Psoas muscle (tissue), 7 donors: ENCODE measurements at regions not wholly inside any gene's neighbourhood (a gene's known extent, or its start where the extent isn't known, plus 50 kb on each side); places are given as distances from the start of the nearest gene placed in this dataset.
"Not testable (repeated sequence)": the region's sequence is repeated elsewhere in the genome, so short reads cannot be mapped to it uniquely, and the experiment has no call there.

Experiments
- ATAC-seq, 4 donors: fragments of 200-7000 bp; cut with Tn5 transposase; one replicate each; pipeline ENCODE4 v1.9.1; 2020; ENCODE audit warnings: moderate library complexity in 3 of 4, mild to moderate bottlenecking in 2 of 4
- DNase-seq, 2 donors: peaks; one replicate each; pipeline ENCODE4 v3.0.0-alpha.2; 2020
- H3K27ac ChIP-seq: fragments of 200-600 bp; one replicate; pipeline ENCODE4 v1.8.0; 2022
- H3K27me3 ChIP-seq, 3 donors: fragments of 200-600 bp in 1 of 3; one replicate each; pipeline versions ENCODE4 v1.6.1 to v1.8.0; 2013 to 2022; ENCODE audit warnings: low read length in 2 of 3, mild to moderate bottlenecking in 2 of 3, moderate library complexity in 1 of 3; ENCODE audit not compliant: insufficient read depth in 3 of 3
- H3K36me3 ChIP-seq, 2 donors: fragments of 200-600 bp in 1 of 2; one replicate each; pipeline versions ENCODE4 v1.6.1 to v1.8.0; 2013 to 2022; ENCODE audit warnings: low read depth in 1 of 2, mild to moderate bottlenecking in 1 of 2, moderate library complexity in 1 of 2; ENCODE audit not compliant: insufficient read depth in 1 of 2
- H3K4me1 ChIP-seq: fragments of 200-600 bp; one replicate; pipeline ENCODE4 v1.8.0; 2022
- H3K4me3 ChIP-seq: fragments of 200-600 bp; one replicate; pipeline ENCODE4 v1.8.0; 2022; ENCODE audit warnings: mild to moderate bottlenecking
- H3K9me3 ChIP-seq: fragments of 200-600 bp; one replicate; pipeline ENCODE4 v1.8.0; 2022
- WGBS, 3 donors: extraction: QIAGEN DNeasy Blood & Tissue Kit; methylation state at CpG; one replicate each; pipeline versions ENCODE4 v1.1.6 to v1.1.7; 2013; 5-methylcytosine and 5-hydroxymethylcytosine counted together
- intact Hi-C, 2 donors: fragments of 100-400 bp; cut with DNase I; formaldehyde crosslinking; loops; one replicate each; pipeline versions ENCODE4 v1.11.0 to v1.14.2; 2022
- TF ChIP-seq, protein P1 (sequence below): fragments of 200-600 bp; IDR thresholded peaks from one replicate; pipeline ENCODE4 v1.8.0; 2022; ENCODE audit warnings: antibody characterized with exemption
- donor health status: healthy with polysubstance abuse.
- donor health status: DM: no; HTN: no; CAD: no; lungs with moderate emphysema.
- donor health status: Bipolar disorder and iron deficiency.
- donor health status: healthy.
- donor health status: DM: yes; HTN: yes; CAD: no.
- donor health status: DM: no; HTN: no; CAD: no.
- donor health status: DM: yes; HTN: yes; CAD: no.

DNA sequence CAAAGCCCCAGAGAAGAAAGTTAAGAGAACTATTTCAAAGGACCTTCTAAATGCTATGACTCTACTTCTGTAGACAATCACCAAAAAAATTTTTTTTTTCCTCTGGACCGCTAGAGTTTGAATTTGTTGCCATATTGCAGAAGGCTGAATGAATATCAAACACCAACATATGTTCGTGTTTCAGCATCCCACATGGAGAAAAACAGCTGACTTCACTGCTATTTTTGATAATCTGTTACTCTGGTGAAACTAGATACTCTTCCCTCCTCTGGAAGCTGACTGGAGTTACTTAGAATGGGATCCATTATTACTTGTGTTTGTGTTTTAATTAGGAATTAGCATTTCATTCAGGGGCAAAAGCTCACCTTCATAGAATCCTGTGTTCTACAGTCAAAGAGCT lies 447.0 kb downstream of the AASDHPPT start:
- Histone ChIP-seq H3K4me3 (no peak overlapping the region), H3K4me1 (no peaks in the 10 kb centered on the region), H3K27me3 (no peaks in the 10 kb centered on the region), H3K36me3 (no peaks in the 10 kb centered on the region), H3K27ac (no peak overlapping the region), H3K9me3 (no peaks in the 10 kb centered on the region)
- DNase-seq (no peak), ATAC-seq (no peak)
- WGBS, 3 donors, result 22 to 40% (median 31%) methylated on average over 2 of the region's 2 CpGs
- TF ChIP-seq, protein P1, sequence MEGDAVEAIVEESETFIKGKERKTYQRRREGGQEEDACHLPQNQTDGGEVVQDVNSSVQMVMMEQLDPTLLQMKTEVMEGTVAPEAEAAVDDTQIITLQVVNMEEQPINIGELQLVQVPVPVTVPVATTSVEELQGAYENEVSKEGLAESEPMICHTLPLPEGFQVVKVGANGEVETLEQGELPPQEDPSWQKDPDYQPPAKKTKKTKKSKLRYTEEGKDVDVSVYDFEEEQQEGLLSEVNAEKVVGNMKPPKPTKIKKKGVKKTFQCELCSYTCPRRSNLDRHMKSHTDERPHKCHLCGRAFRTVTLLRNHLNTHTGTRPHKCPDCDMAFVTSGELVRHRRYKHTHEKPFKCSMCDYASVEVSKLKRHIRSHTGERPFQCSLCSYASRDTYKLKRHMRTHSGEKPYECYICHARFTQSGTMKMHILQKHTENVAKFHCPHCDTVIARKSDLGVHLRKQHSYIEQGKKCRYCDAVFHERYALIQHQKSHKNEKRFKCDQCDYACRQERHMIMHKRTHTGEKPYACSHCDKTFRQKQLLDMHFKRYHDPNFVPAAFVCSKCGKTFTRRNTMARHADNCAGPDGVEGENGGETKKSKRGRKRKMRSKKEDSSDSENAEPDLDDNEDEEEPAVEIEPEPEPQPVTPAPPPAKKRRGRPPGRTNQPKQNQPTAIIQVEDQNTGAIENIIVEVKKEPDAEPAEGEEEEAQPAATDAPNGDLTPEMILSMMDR, result no peak
- intact Hi-C loops, result no loop called here

DNA sequence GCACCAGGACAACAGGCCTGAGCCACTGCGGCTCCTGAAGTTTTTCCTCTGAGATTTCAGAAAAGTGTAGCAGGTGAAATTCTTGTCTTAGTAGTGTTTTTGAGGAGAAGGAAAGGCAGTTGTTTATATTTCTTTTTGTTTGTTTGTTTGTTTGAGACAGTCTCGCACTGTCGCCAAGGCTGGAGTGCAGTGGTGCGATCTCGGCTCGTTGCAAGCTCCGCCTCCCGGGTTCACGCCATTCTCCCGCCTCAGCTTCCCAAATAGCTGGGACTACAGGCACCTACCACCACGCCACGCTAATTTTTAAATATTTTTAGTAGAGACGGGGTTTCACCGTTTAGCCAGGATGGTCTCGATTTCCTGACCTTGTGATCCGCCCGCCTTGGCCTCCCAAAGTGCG lies 454.2 kb downstream of the AASDHPPT start:
- H3K9me3 ChIP-seq, DNase-seq, intact Hi-C loops, H3K36me3 ChIP-seq, H3K4me3 ChIP-seq, H3K4me1 ChIP-seq, H3K27ac ChIP-seq, H3K27me3 ChIP-seq, ATAC-seq: not testable (repeated sequence)
- WGBS, 3 donors, result 91 to 94% (median 91%) methylated on average over 18 of the region's 18 CpGs

DNA sequence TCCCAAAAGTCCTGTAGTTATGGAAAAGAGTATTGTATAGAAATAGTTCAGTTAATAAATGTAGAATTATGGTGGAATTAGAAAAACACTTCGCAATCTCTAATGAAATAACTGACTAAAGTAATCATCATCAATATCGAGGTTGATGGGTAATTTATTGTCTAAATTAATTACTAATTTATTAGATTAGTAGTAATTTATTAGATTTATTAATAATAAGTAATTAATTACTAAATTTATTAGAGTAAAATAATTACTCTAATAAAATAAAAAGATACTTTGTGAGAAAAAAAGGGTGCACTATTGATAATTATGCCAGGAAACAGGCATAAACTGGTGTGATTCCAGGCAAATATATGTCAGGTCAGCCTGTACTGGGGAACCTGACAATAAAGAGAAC lies 455.6 kb downstream of the AASDHPPT start:
- intact Hi-C loops, result no loop called here
- Histone ChIP-seq H3K4me3 (no peak overlapping the region), H3K36me3 (no peaks in the 10 kb centered on the region), H3K9me3 (no peaks in the 10 kb centered on the region), H3K4me1 (no peaks in the 10 kb centered on the region), H3K27me3 (no peaks in the 10 kb centered on the region), H3K27ac (no peak overlapping the region)
- WGBS, 3 donors, result 93 to 94% (median 93%) methylated on average over 2 of the region's 2 CpGs
- no peak for DNase-seq
- TF ChIP-seq, protein P1, result no peak
- ATAC-seq, result no peak

DNA sequence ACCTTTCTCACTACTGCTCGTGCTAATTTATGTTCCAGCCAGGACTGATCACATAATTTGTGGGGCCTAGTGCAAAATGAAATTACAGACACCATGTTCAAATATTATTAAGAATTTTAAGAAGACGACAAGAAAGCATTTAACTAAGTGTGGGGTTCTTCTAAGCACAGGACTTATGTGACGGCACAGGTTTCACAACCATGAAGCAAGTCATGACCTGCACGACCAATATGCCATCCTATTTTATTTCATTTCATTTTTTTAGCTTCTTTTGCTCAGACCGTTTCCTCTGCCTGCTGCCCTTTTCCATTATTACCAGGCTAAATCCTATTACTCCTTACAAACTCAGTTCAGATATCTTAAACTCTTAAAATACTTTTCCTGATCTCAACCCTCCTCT lies 462.5 kb downstream of the AASDHPPT start:
- WGBS, 3 donors, result 60 to 63% (median 63%) methylated on average over 5 of the region's 5 CpGs
- Histone ChIP-seq H3K4me3 (no peak overlapping the region), H3K4me1 (no peaks in the 10 kb centered on the region), H3K9me3 (no peaks in the 10 kb centered on the region), H3K27me3 (no peaks in the 10 kb centered on the region), H3K27ac (no peak overlapping the region), H3K36me3 (no peaks in the 10 kb centered on the region)
- ATAC-seq (no peak), DNase-seq (no peak)
- TF ChIP-seq, protein P1, result no peak
- intact Hi-C loops, result no loop called here

DNA sequence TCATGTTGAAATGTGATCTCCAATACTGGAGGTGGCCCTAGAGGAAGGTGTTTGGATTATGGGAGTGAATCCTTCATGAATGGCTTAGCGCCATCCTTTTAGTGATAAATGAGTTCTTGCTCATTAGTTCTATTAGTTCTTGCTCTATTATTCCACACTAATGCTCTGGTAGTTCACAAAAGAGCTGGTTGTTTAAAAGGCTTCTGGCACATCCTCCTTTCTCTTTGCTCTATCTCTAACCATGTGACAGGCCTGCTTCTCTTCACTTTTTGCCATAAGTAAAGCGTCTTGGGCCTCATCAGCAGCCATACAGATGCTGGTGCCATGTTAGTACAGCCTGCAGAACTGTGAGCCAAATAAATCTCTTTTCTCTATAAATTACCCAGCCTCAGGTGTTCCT lies 469.9 kb downstream of the GUCY1A2 start:
- no peaks in the 10 kb centered on the region for H3K9me3 ChIP-seq
- no peak for DNase-seq
- no peak for ATAC-seq
- H3K36me3 ChIP-seq, result no peaks in the 10 kb centered on the region
- H3K4me1 ChIP-seq, result no peaks in the 10 kb centered on the region
- H3K27me3 ChIP-seq, result no peaks in the 10 kb centered on the region
- H3K27ac ChIP-seq, result no peak overlapping the region
- TF ChIP-seq, protein P1, result no peak
- intact Hi-C loops, result no loop called here
- WGBS, 3 donors, result 66 to 95% (median 91%) methylated on average over 2 of the region's 2 CpGs
- no peak overlapping the region for H3K4me3 ChIP-seq
